Spleen (tissue), 7 donors: ENCODE measurements at regions not wholly inside any gene's neighbourhood (a gene's known extent, or its start where the extent isn't known, plus 50 kb on each side); places are given as distances from the start of the nearest gene placed in this dataset.

Experiments used
- CTCF ChIP-seq, 11 experiments: fragments of 200-600 bp in 7 of 11; fragments of 450-650 bp in 4 of 11; sonication (generic) in 4 of 11; IDR thresholded peaks in 8 of 11; conservative IDR thresholded peaks in 3 of 11; 1 replicate in 7 of 11; 2 replicates in 4 of 11; pipeline versions ENCODE4 v1.4.0 to v1.8.0; 2016 to 2021; ENCODE audit warnings: antibody characterized with exemption in 11 of 11, inconsistent platforms in 4 of 11, mild to moderate bottlenecking in 1 of 11
- POLR2A ChIP-seq, 3 donors: fragments of 450-650 bp; IDR thresholded peaks; one replicate each; pipeline ENCODE4 v1.5.1; 2017; ENCODE audit warnings: antibody characterized with exemption in 3 of 3, mild to moderate bottlenecking in 1 of 3
- POLR2AphosphoS5 ChIP-seq, 3 donors: sonication (generic); formaldehyde crosslinking; IDR thresholded peaks; one replicate each; pipeline ENCODE4 v1.5.1; 2017; ENCODE audit warnings: antibody characterized with exemption in 3 of 3
- donor health status: DM: no; HTN: no; CAD: no; lungs with moderate emphysema.
- donor health status: DM: no; HTN: no; CAD: no.
- donor health status: DM: no; HTN: no; CAD: no.

GRCh38 chr4:177185151-177185550, 124.5 kb upstream of the NEIL3 start:
- TF ChIP-seq CTCF (IDR thresholded peaks at IDR 0.05 in 8 of 11, conservative IDR thresholded peaks at IDR 0.05 in 3 of 11) = no peak
- no peak for TF ChIP-seq POLR2A (IDR thresholded peaks at IDR 0.05)
- TF ChIP-seq POLR2AphosphoS5 (IDR thresholded peaks at IDR 0.05) = no peak
